A549 (cell line): ENCODE measurements at regions not wholly inside any gene's neighbourhood (a gene's known extent, or its start where the extent isn't known, plus 50 kb on each side); places are given as distances from the start of the nearest gene placed in this dataset.

Experiments used
- ATAC-seq, 2 experiments: fragments of 200-7000 bp in 1 of 2; fragments of >200 bp in 1 of 2; cut with Nextera tagmentation in 1 of 2; cut with Tn5 transposase in 1 of 2; 3 replicates each; pipeline versions ENCODE4 v1.8.0 to v1.9.1; 2018 to 2020; ENCODE audit warnings: mild to moderate bottlenecking in 1 of 2, moderate library complexity in 1 of 2
- CTCF ChIA-PET: fragments of 300-600 bp; sonication (Branson Sonifier 250); formaldehyde crosslinking; extraction: SDS; loops from one replicate; lab custom pipeline; 2021; ENCODE audit warnings: antibody characterized with exemption, inconsistent platforms; lab: Yijun Ruan, JAX
- POLR2A ChIA-PET: fragments of 350-600 bp; formaldehyde crosslinking; extraction: SDS; loops from one replicate; lab custom pipeline; 2021; ENCODE audit warnings: antibody characterized with exemption, inconsistent platforms; lab: Yijun Ruan, JAX
- DNase-seq, 2 experiments: peaks; one replicate each; pipeline versions ENCODE4 v3.0.0 to v3.0.0-alpha.2; 2011 to 2016; ENCODE audit warnings: low read depth in 1 of 2, low spot score in 1 of 2
- FAIRE-seq: peaks from 2 replicates; lab custom pipeline; 2011; peaks lifted over from hg19 to GRCh38; lab: Jason Lieb, UNC
- H3K27ac ChIP-seq, 2 experiments: fragments of >200 bp; sonication (Bioruptor Twin); formaldehyde crosslinking; 3 replicates each; pipeline ENCODE4 v1.5.1; 2016 to 2017
- H3K4me1 ChIP-seq: fragments of >200 bp; sonication (Bioruptor Twin); formaldehyde crosslinking; 3 replicates; pipeline ENCODE4 v1.6.1; 2016
- H3K4me2 ChIP-seq: fragments of >200 bp; sonication (Bioruptor Twin); formaldehyde crosslinking; 3 replicates; pipeline ENCODE4 v1.6.1; 2016
- H3K4me3 ChIP-seq: fragments of >200 bp; sonication (Bioruptor Twin); formaldehyde crosslinking; 3 replicates; pipeline ENCODE4 v1.5.1; 2016
- H3K9me3 ChIP-seq: fragments of >200 bp; sonication (Bioruptor Twin); formaldehyde crosslinking; 3 replicates; pipeline ENCODE4 v1.6.1; 2016
- BHLHE40 ChIP-seq: IDR thresholded peaks from 2 replicates; pipeline ENCODE4 v1.6.1; 2012; ENCODE audit warnings: low read depth, low read length, inconsistent platforms
- CHD4 ChIP-seq: fragments of 200-600 bp; sonication (generic); IDR thresholded peaks from 2 replicates; pipeline ENCODE4 v1.6.1; 2016; ENCODE audit warnings: antibody characterized with exemption, mild to moderate bottlenecking, borderline replicate concordance
- EHMT2 ChIP-seq: fragments of 200-600 bp; sonication (generic); IDR thresholded peaks from 2 replicates; pipeline ENCODE4 v1.6.1; 2016; ENCODE audit warnings: antibody characterized with exemption, low read depth, mild to moderate bottlenecking, moderate library complexity
- ESRRA ChIP-seq: fragments of 150-350 bp; IDR thresholded peaks from 2 replicates; pipeline ENCODE4 v1.6.1; 2014; ENCODE audit warnings: mild to moderate bottlenecking, low read length, borderline replicate concordance
- FOSB ChIP-seq: fragments of 250-450 bp; sonication (Bioruptor Pico); IDR thresholded peaks from 2 replicates; pipeline ENCODE4 v1.5.0; 2020; ENCODE audit warnings: mild to moderate bottlenecking, moderate library complexity
- GATA3 ChIP-seq: IDR thresholded peaks from 2 replicates; pipeline ENCODE4 v1.6.1; 2012; ENCODE audit warnings: borderline replicate concordance
- HEYL ChIP-seq: fragments of 250-450 bp; sonication (Bioruptor Pico); IDR thresholded peaks from 2 replicates; pipeline ENCODE4 v1.8.0; 2021; ENCODE audit warnings: mild to moderate bottlenecking, moderate library complexity
- HOXB5 ChIP-seq: fragments of 250-450 bp; sonication (Bioruptor Pico); IDR thresholded peaks from 2 replicates; pipeline ENCODE4 v1.5.0; 2020; ENCODE audit warnings: mild to moderate bottlenecking, moderate library complexity
- JUN ChIP-seq, 2 experiments: fragments of >200 bp; sonication (Bioruptor Twin); formaldehyde crosslinking; IDR thresholded peaks; 2 replicates in 1 of 2; 3 replicates in 1 of 2; pipeline ENCODE4 v1.6.1; 2016 to 2017
- MAZ ChIP-seq: fragments of 150-350 bp; IDR thresholded peaks from 2 replicates; pipeline ENCODE4 v1.6.1; 2014; ENCODE audit warnings: antibody characterized with exemption, low read depth, low read length, borderline replicate concordance
- NPAS2 ChIP-seq: fragments of 250-450 bp; sonication (Bioruptor Pico); IDR thresholded peaks from 2 replicates; pipeline ENCODE4 v1.8.0; 2022; ENCODE audit warnings: mild to moderate bottlenecking, moderate library complexity, borderline replicate concordance
- POLR2A ChIP-seq: IDR thresholded peaks from 2 replicates; pipeline ENCODE4 v1.6.1; 2012; ENCODE audit warnings: mild to moderate bottlenecking, low read length
- TFCP2L1 ChIP-seq: fragments of 250-450 bp; sonication (Bioruptor Pico); IDR thresholded peaks from 2 replicates; pipeline ENCODE4 v1.5.0; 2021; ENCODE audit warnings: mild to moderate bottlenecking
- WGBS: methylation state at CpG from one replicate; pipeline ENCODE4 v1.1.6; 2017; ENCODE audit errors: missing lambda C conversion rate; 5-methylcytosine and 5-hydroxymethylcytosine counted together
- TF ChIP-seq, protein P1 (sequence below): fragments of 250-450 bp; sonication (Bioruptor Pico); IDR thresholded peaks from 2 replicates; pipeline ENCODE4 v1.5.0; 2021; ENCODE audit warnings: mild to moderate bottlenecking, moderate library complexity, borderline replicate concordance
- TF ChIP-seq, protein P2 (sequence below): IDR thresholded peaks from 2 replicates; pipeline ENCODE4 v1.6.1; 2012
- TF ChIP-seq, protein P3 (sequence below): fragments of 450-650 bp; IDR thresholded peaks from 2 replicates; pipeline ENCODE4 v1.6.1; 2014; ENCODE audit warnings: antibody characterized with exemption
- TF ChIP-seq, protein P4 (sequence below): IDR thresholded peaks from 2 replicates; pipeline ENCODE4 v1.6.1; 2012; ENCODE audit warnings: low read depth, borderline replicate concordance
- TF ChIP-seq, protein P5 (sequence below): fragments of >200 bp; sonication (Bioruptor Twin); formaldehyde crosslinking; IDR thresholded peaks from 3 replicates; pipeline ENCODE4 v1.6.1; 2016
- TF ChIP-seq, protein P6 (sequence below): fragments of 150-350 bp; IDR thresholded peaks from 2 replicates; pipeline ENCODE4 v1.6.1; 2014; ENCODE audit warnings: low read depth, mild to moderate bottlenecking, low read length
- TF ChIP-seq, protein P7 (sequence below): IDR thresholded peaks from 2 replicates; pipeline ENCODE4 v1.6.1; 2012

DNA sequence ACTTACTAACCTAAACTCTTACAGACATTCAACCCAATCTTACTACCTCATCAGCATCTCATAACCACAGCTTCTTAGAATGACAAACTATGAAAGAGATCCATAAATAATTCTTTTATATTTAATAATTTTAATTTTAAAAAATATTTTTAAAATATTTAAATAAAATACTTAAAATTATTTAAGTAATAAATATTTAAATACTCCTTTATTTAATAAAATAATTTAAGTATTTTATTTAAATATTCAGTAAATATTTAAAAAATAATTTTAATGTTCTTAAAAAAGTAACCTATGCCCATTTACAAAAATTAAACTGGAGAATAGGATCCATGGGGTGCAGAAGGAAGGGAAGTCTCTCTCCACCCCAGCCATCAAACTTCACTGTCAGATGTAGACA lies 627.3 kb upstream of the MGMT start (continued):
- TF ChIP-seq, protein P1, sequence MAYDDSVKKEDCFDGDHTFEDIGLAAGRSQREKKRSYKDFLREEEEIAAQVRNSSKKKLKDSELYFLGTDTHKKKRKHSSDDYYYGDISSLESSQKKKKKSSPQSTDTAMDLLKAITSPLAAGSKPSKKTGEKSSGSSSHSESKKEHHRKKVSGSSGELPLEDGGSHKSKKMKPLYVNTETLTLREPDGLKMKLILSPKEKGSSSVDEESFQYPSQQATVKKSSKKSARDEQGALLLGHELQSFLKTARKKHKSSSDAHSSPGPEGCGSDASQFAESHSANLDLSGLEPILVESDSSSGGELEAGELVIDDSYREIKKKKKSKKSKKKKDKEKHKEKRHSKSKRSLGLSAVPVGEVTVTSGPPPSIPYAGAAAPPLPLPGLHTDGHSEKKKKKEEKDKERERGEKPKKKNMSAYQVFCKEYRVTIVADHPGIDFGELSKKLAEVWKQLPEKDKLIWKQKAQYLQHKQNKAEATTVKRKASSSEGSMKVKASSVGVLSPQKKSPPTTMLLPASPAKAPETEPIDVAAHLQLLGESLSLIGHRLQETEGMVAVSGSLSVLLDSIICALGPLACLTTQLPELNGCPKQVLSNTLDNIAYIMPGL (CRISPR knock-in tag) = no peak
- TF ChIP-seq, protein P2, sequence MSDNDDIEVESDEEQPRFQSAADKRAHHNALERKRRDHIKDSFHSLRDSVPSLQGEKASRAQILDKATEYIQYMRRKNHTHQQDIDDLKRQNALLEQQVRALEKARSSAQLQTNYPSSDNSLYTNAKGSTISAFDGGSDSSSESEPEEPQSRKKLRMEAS = no peak
- TF ChIP-seq CHD4 (no peak), ESRRA (no peak), POLR2A (no peak), EHMT2 (no peak)
- TF ChIP-seq, protein P3, sequence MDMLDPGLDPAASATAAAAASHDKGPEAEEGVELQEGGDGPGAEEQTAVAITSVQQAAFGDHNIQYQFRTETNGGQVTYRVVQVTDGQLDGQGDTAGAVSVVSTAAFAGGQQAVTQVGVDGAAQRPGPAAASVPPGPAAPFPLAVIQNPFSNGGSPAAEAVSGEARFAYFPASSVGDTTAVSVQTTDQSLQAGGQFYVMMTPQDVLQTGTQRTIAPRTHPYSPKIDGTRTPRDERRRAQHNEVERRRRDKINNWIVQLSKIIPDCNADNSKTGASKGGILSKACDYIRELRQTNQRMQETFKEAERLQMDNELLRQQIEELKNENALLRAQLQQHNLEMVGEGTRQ = no peak
- TF ChIP-seq, protein P4, sequence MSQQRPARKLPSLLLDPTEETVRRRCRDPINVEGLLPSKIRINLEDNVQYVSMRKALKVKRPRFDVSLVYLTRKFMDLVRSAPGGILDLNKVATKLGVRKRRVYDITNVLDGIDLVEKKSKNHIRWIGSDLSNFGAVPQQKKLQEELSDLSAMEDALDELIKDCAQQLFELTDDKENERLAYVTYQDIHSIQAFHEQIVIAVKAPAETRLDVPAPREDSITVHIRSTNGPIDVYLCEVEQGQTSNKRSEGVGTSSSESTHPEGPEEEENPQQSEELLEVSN = no peak
- TF ChIP-seq, protein P5, sequence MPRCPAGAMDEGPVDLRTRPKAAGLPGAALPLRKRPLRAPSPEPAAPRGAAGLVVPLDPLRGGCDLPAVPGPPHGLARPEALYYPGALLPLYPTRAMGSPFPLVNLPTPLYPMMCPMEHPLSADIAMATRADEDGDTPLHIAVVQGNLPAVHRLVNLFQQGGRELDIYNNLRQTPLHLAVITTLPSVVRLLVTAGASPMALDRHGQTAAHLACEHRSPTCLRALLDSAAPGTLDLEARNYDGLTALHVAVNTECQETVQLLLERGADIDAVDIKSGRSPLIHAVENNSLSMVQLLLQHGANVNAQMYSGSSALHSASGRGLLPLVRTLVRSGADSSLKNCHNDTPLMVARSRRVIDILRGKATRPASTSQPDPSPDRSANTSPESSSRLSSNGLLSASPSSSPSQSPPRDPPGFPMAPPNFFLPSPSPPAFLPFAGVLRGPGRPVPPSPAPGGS = no peak
- TF ChIP-seq, protein P6, sequence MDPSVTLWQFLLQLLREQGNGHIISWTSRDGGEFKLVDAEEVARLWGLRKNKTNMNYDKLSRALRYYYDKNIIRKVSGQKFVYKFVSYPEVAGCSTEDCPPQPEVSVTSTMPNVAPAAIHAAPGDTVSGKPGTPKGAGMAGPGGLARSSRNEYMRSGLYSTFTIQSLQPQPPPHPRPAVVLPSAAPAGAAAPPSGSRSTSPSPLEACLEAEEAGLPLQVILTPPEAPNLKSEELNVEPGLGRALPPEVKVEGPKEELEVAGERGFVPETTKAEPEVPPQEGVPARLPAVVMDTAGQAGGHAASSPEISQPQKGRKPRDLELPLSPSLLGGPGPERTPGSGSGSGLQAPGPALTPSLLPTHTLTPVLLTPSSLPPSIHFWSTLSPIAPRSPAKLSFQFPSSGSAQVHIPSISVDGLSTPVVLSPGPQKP = no peak
- TF ChIP-seq, all 56 proteins: peak for 0

DNA sequence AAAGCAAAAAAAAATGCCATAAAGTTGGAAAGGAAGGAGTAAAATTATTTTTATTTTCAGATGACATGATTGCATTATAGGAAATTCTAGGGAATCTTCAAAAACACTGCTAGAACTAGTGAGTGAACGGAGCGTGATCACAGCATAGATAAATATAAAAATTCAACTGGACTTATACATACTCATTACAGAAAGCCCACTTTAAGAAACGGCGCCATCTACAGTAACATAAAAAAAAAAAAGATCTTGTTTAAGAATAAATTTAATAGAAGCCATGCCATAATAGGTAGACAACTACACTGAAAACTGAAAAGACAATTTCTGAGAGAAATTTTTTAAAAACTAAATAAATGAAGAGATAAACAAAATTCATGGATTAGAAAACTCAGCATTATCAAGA lies 623.1 kb upstream of the MGMT start:
- Histone ChIP-seq H3K4me3 (no peak overlapping the region), H3K4me1 (no peaks in the 10 kb centered on the region), H3K27ac (no peak overlapping the region), H3K4me2 (no peak overlapping the region), H3K9me3 (no peaks in the 10 kb centered on the region)
- ChIA-PET CTCF (no interaction called here), POLR2A (no interaction called here)
- 16% methylated on average over 4 of the region's 4 CpGs for WGBS
- no peak for DNase-seq
- ATAC-seq = no peak
- FAIRE-seq = no peak
- no peak for TF ChIP-seq NPAS2 (CRISPR knock-in tag)
- TF ChIP-seq MAZ = no peak
- TF ChIP-seq, protein P7, sequence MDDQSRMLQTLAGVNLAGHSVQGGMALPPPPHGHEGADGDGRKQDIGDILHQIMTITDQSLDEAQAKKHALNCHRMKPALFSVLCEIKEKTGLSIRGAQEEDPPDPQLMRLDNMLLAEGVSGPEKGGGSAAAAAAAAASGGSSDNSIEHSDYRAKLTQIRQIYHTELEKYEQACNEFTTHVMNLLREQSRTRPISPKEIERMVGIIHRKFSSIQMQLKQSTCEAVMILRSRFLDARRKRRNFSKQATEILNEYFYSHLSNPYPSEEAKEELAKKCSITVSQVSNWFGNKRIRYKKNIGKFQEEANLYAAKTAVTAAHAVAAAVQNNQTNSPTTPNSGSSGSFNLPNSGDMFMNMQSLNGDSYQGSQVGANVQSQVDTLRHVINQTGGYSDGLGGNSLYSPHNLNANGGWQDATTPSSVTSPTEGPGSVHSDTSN = no peak
- no peak for TF ChIP-seq BHLHE40
- TF ChIP-seq FOSB (CRISPR knock-in tag) = no peak
- TF ChIP-seq, protein P5 = no peak
- TF ChIP-seq HOXB5 = no peak
- TF ChIP-seq, protein P1 (CRISPR knock-in tag) = no peak
- TF ChIP-seq HEYL (CRISPR knock-in tag) = no peak
- TF ChIP-seq JUN (IDR thresholded peaks at IDR 0.05) = no peak
- TF ChIP-seq TFCP2L1 (CRISPR knock-in tag) = no peak
- no peak for TF ChIP-seq GATA3
- TF ChIP-seq CHD4 = no peak
